Glutamatergic neuron (in vitro differentiated cells): ENCODE measurements at regions not wholly inside any gene's neighbourhood (a gene's known extent, or its start where the extent isn't known, plus 50 kb on each side); places are given as distances from the start of the nearest gene placed in this dataset.
A peak's percentile ranks its signal among the peaks of the same experiment; 100 is the strongest.

Source experiments
- DNase-seq: peaks from one replicate; pipeline ENCODE4 v3.0.0; 2022
- H3K27ac Mint-ChIP-seq: one replicate; pipeline ENCODE4 v1.8.0; 2020; ENCODE audit warnings: mild to moderate bottlenecking, mixed read lengths, inconsistent platforms; ENCODE audit not compliant: unreplicated experiment
- H3K27me3 Mint-ChIP-seq: one replicate; pipeline ENCODE4 v1.8.0; 2020; ENCODE audit warnings: mild to moderate bottlenecking, moderate library complexity, mixed read lengths, inconsistent platforms; ENCODE audit not compliant: unreplicated experiment
- H3K36me3 Mint-ChIP-seq: one replicate; pipeline ENCODE4 v1.8.0; 2020; ENCODE audit warnings: mild to moderate bottlenecking, mixed read lengths, inconsistent platforms; ENCODE audit not compliant: unreplicated experiment
- H3K4me1 Mint-ChIP-seq: one replicate; pipeline ENCODE4 v1.8.0; 2020; ENCODE audit warnings: mild to moderate bottlenecking, low read depth, mixed read lengths, inconsistent platforms; ENCODE audit not compliant: unreplicated experiment
- H3K4me3 Mint-ChIP-seq: one replicate; pipeline ENCODE4 v1.8.0; 2020; ENCODE audit warnings: mild to moderate bottlenecking, mixed read lengths, inconsistent platforms; ENCODE audit not compliant: unreplicated experiment
- H3K9me3 Mint-ChIP-seq: one replicate; pipeline ENCODE4 v1.8.0; 2020; ENCODE audit warnings: mild to moderate bottlenecking, moderate library complexity, mixed read lengths, inconsistent platforms; ENCODE audit not compliant: unreplicated experiment
- CTCF ChIP-seq: fragments of 200-600 bp; sonication (generic); IDR thresholded peaks from one replicate; pipeline ENCODE4 v1.5.0; 2021; ENCODE audit not compliant: partially characterized antibody, unreplicated experiment

GRCh38 chrX:46308110-46308509, 237.1 kb downstream of the ZNF674 start:
- H3K4me3 Mint-ChIP-seq, result no peak overlapping the region
- peaks cover 5% of the 10 kb centered on the region for H3K4me1 Mint-ChIP-seq
- no peak for TF ChIP-seq CTCF
- H3K9me3 Mint-ChIP-seq, result no peaks in the 10 kb centered on the region
- H3K27ac Mint-ChIP-seq, result no peak overlapping the region
- peaks cover 5% of the 10 kb centered on the region for H3K36me3 Mint-ChIP-seq
- DNase-seq, result no peak
- no peaks in the 10 kb centered on the region for H3K27me3 Mint-ChIP-seq

GRCh38 chrX:46306103-46306502, 239.1 kb downstream of the ZNF674 start:
- H3K36me3 Mint-ChIP-seq, result peaks cover 5% of the 10 kb centered on the region
- H3K4me1 Mint-ChIP-seq, result peaks cover 8% of the 10 kb centered on the region
- DNase-seq, result no peak
- no peaks in the 10 kb centered on the region for H3K9me3 Mint-ChIP-seq
- H3K27me3 Mint-ChIP-seq, result no peaks in the 10 kb centered on the region
- H3K27ac Mint-ChIP-seq, result no peak overlapping the region
- no peak overlapping the region for H3K4me3 Mint-ChIP-seq
- no peak for TF ChIP-seq CTCF

- H3K4me3 Mint-ChIP-seq, result no peak overlapping the region
- H3K27ac Mint-ChIP-seq, result no peak overlapping the region
- H3K27me3 Mint-ChIP-seq, result no peaks in the 10 kb centered on the region
- no peaks in the 10 kb centered on the region for H3K9me3 Mint-ChIP-seq
- H3K36me3 Mint-ChIP-seq, result peaks cover 5% of the 10 kb centered on the region
- DNase-seq, result no peak
- no peak for TF ChIP-seq CTCF
- peaks cover 9% of the 10 kb centered on the region for H3K4me1 Mint-ChIP-seq
Observed at GRCh38 chrX:46305431-46305830, 239.8 kb downstream of the ZNF674 start.

- no peak overlapping the region for H3K4me3 Mint-ChIP-seq
- no peak for TF ChIP-seq CTCF
- peaks cover 10% of the 10 kb centered on the region for H3K4me1 Mint-ChIP-seq
- H3K27me3 Mint-ChIP-seq, result no peaks in the 10 kb centered on the region
- no peaks in the 10 kb centered on the region for H3K9me3 Mint-ChIP-seq
- H3K27ac Mint-ChIP-seq, result peak overlapping the region; percentile 30
- H3K36me3 Mint-ChIP-seq, result peaks cover 5% of the 10 kb centered on the region
- no peak for DNase-seq
Observed at GRCh38 chrX:46301903-46302302, 243.3 kb downstream of the ZNF674 start.

- Mint-ChIP-seq H3K27ac (no peak overlapping the region), H3K4me3 (no peak overlapping the region), H3K36me3 (no peaks in the 10 kb centered on the region), H3K27me3 (no peaks in the 10 kb centered on the region), H3K4me1 (peaks cover 10% of the 10 kb centered on the region), H3K9me3 (no peaks in the 10 kb centered on the region)
- TF ChIP-seq CTCF, result no peak
- no peak for DNase-seq
Observed at GRCh38 chrX:46298821-46299220, 246.4 kb downstream of the ZNF674 start.
